ENCODE measurements at regions not wholly inside any gene's neighbourhood (a gene's known extent, or its start where the extent isn't known, plus 50 kb on each side); places are given as distances from the start of the nearest gene placed in this dataset.

- Histone ChIP-seq H3K4me1 (ENCODE audit: insufficient read depth, low read length, severe bottlenecking) (no peaks in the 10 kb centered on the region), H4K20me1 (ENCODE audit: insufficient read depth, low read length) (no peaks in the 10 kb centered on the region), H3K36me3 (ENCODE audit: insufficient read depth, low read length) (no peaks in the 10 kb centered on the region), H3K4me3 (ENCODE audit: low read depth, low read length, poor library complexity, severe bottlenecking) (no peak overlapping the region), H2AFZ (ENCODE audit: low read length) (no peak overlapping the region), H3K4me2 (ENCODE audit: low read length) (no peak overlapping the region), H3K79me2 (ENCODE audit: insufficient read depth, low read length) (no peaks in the 10 kb centered on the region), H3K9me3 (ENCODE audit: low read length) (no peaks in the 10 kb centered on the region), H3K9ac (ENCODE audit: low read length) (no peak overlapping the region), H3K9me2 (ENCODE audit: low read depth, low read length) (no peaks in the 10 kb centered on the region), H3K27me3 (ENCODE audit: insufficient read depth, low read length) (no peaks in the 10 kb centered on the region), H3K27ac (ENCODE audit: low read depth, low read length, poor library complexity, severe bottlenecking) (no peak overlapping the region), H3F3A (ENCODE audit: insufficient read depth, low read length) (no peaks in the 10 kb centered on the region)
- TF ChIP-seq EZH2 (IDR thresholded peaks at IDR 0.05; ENCODE audit: borderline replicate concordance, low read length), result no peak
- no peak for TF ChIP-seq CTCF (IDR thresholded peaks at IDR 0.05; ENCODE audit: low read length)
Observed at GRCh38 chr4:96315815-96316214, 475.9 kb downstream of the PDHA2 start.

GRCh38 chr4:96316776-96317175 lies 476.9 kb downstream of the PDHA2 start:
- Histone ChIP-seq H3K36me3 (ENCODE audit: insufficient read depth, low read length) (no peaks in the 10 kb centered on the region), H3F3A (ENCODE audit: insufficient read depth, low read length) (no peaks in the 10 kb centered on the region), H4K20me1 (ENCODE audit: insufficient read depth, low read length) (no peaks in the 10 kb centered on the region), H3K79me2 (ENCODE audit: insufficient read depth, low read length) (no peaks in the 10 kb centered on the region), H3K4me3 (ENCODE audit: low read depth, low read length, poor library complexity, severe bottlenecking) (no peak overlapping the region), H2AFZ (ENCODE audit: low read length) (no peak overlapping the region), H3K27ac (ENCODE audit: low read depth, low read length, poor library complexity, severe bottlenecking) (no peak overlapping the region), H3K9ac (ENCODE audit: low read length) (no peak overlapping the region), H3K9me3 (ENCODE audit: low read length) (no peaks in the 10 kb centered on the region), H3K27me3 (ENCODE audit: insufficient read depth, low read length) (no peaks in the 10 kb centered on the region), H3K9me2 (ENCODE audit: low read depth, low read length) (no peaks in the 10 kb centered on the region), H3K4me2 (ENCODE audit: low read length) (no peak overlapping the region), H3K4me1 (ENCODE audit: insufficient read depth, low read length, severe bottlenecking) (no peaks in the 10 kb centered on the region)
- no peak for TF ChIP-seq CTCF (IDR thresholded peaks at IDR 0.05; ENCODE audit: low read length)
- no peak for TF ChIP-seq EZH2 (IDR thresholded peaks at IDR 0.05; ENCODE audit: borderline replicate concordance, low read length)

- Histone ChIP-seq H4K20me1 (ENCODE audit: insufficient read depth, low read length) (no peaks in the 10 kb centered on the region), H3K79me2 (ENCODE audit: insufficient read depth, low read length) (no peaks in the 10 kb centered on the region), H3K27me3 (ENCODE audit: insufficient read depth, low read length) (no peaks in the 10 kb centered on the region), H3K9me3 (ENCODE audit: low read length) (no peaks in the 10 kb centered on the region), H3K9ac (ENCODE audit: low read length) (no peak overlapping the region), H3F3A (ENCODE audit: insufficient read depth, low read length) (no peaks in the 10 kb centered on the region), H3K27ac (ENCODE audit: low read depth, low read length, poor library complexity, severe bottlenecking) (no peak overlapping the region), H3K36me3 (ENCODE audit: insufficient read depth, low read length) (no peaks in the 10 kb centered on the region), H3K4me2 (ENCODE audit: low read length) (no peak overlapping the region), H3K4me3 (ENCODE audit: low read depth, low read length, poor library complexity, severe bottlenecking) (no peak overlapping the region), H3K9me2 (ENCODE audit: low read depth, low read length) (no peaks in the 10 kb centered on the region), H3K4me1 (ENCODE audit: insufficient read depth, low read length, severe bottlenecking) (no peaks in the 10 kb centered on the region), H2AFZ (ENCODE audit: low read length) (no peak overlapping the region)
- TF ChIP-seq CTCF (IDR thresholded peaks at IDR 0.05; ENCODE audit: low read length) (no peak), EZH2 (IDR thresholded peaks at IDR 0.05; ENCODE audit: borderline replicate concordance, low read length) (no peak)
Observed at GRCh38 chr4:96317891-96318290, 478.0 kb downstream of the PDHA2 start.
